SU-DHL-6 (cell line): ENCODE measurements at regions not wholly inside any gene's neighbourhood (a gene's known extent, or its start where the extent isn't known, plus 50 kb on each side); places are given as distances from the start of the nearest gene placed in this dataset.
"Not testable (repeated sequence)": the region's sequence is repeated elsewhere in the genome, so short reads cannot be mapped to it uniquely, and the experiment has no call there.

Experiments used
- H2AFZ ChIP-seq: fragments of 200-600 bp; sonication (generic); 2 replicates; pipeline ENCODE4 v1.6.1; 2014; ENCODE audit warnings: low read depth, mild to moderate bottlenecking, moderate library complexity, mixed read lengths, antibody characterized with exemption, low read length; ENCODE audit not compliant: severe bottlenecking
- H3F3A ChIP-seq: fragments of 200-600 bp; shearing (Covaris generic); 2 replicates; pipeline ENCODE4 v1.6.0; 2016; ENCODE audit warnings: antibody characterized with exemption, mild to moderate bottlenecking; ENCODE audit not compliant: insufficient read depth
- H3K27ac ChIP-seq: fragments of 200-600 bp; sonication (generic); 2 replicates; pipeline ENCODE4 v1.5.1; 2016; ENCODE audit warnings: low read depth, mild to moderate bottlenecking, low read length, moderate library complexity, mixed read lengths
- H3K27me3 ChIP-seq: fragments of 200-600 bp; sonication (generic), shearing (Covaris generic); 2 replicates; pipeline ENCODE4 v1.6.0; 2014; ENCODE audit warnings: mild to moderate bottlenecking, low read length
- H3K36me3 ChIP-seq: fragments of 200-600 bp; sonication (generic); 2 replicates; pipeline ENCODE4 v1.6.1; 2014; ENCODE audit warnings: mild to moderate bottlenecking, low read length, mixed read lengths
- H3K4me2 ChIP-seq: fragments of 300-600, 200-600 bp; shearing (Covaris generic), sonication (generic); 2 replicates; pipeline ENCODE4 v1.6.0; 2014; ENCODE audit warnings: low read length, low read depth, mild to moderate bottlenecking; ENCODE audit not compliant: poor library complexity, severe bottlenecking
- H3K4me3 ChIP-seq: fragments of 200-600 bp; sonication (generic); 2 replicates; pipeline ENCODE4 v1.5.1; 2014; ENCODE audit warnings: antibody characterized with exemption, low read length, mild to moderate bottlenecking, mixed read lengths; ENCODE audit not compliant: insufficient read depth, poor library complexity, severe bottlenecking
- H3K79me2 ChIP-seq: fragments of 200-600 bp; sonication (generic); 2 replicates; pipeline ENCODE4 v1.6.1; 2014; ENCODE audit warnings: mild to moderate bottlenecking, low read length, moderate library complexity; ENCODE audit not compliant: insufficient read depth
- H3K9ac ChIP-seq: fragments of 200-600 bp; sonication (generic); 2 replicates; pipeline ENCODE4 v1.7.0; 2014; ENCODE audit warnings: mild to moderate bottlenecking, low read length
- H3K9me2 ChIP-seq: fragments of 200-600 bp; sonication (generic); replicated peaks from 2 replicates; pipeline ENCODE4 v1.6.1; 2014; ENCODE audit warnings: low read length; ENCODE audit not compliant: insufficient read depth
- H3K9me3 ChIP-seq: fragments of 200-600 bp; sonication (generic); 2 replicates; pipeline ENCODE4 v1.6.1; 2014; ENCODE audit warnings: low read length, mixed read lengths; ENCODE audit not compliant: insufficient read depth
- H4K20me1 ChIP-seq: fragments of 200-600 bp; sonication (generic); 2 replicates; pipeline ENCODE4 v1.6.1; 2014; ENCODE audit warnings: low read depth, mild to moderate bottlenecking, antibody characterized with exemption, low read length, moderate library complexity, mixed read lengths
- EZH2phosphoT487 ChIP-seq: fragments of 200-600 bp; sonication (generic), shearing (Covaris generic); conservative IDR thresholded peaks from 2 replicates; pipeline ENCODE4 v1.6.1; 2018; ENCODE audit warnings: mild to moderate bottlenecking, antibody characterized with exemption, low read length, moderate library complexity, mixed read lengths
- TF ChIP-seq, protein P1 (sequence below): fragments of 200-600 bp; sonication (generic); IDR thresholded peaks from one replicate; pipeline ENCODE4 v1.5.1; 2017; ENCODE audit warnings: antibody characterized with exemption, mild to moderate bottlenecking, low read length, moderate library complexity; ENCODE audit not compliant: insufficient read depth, poor library complexity, severe bottlenecking

DNA sequence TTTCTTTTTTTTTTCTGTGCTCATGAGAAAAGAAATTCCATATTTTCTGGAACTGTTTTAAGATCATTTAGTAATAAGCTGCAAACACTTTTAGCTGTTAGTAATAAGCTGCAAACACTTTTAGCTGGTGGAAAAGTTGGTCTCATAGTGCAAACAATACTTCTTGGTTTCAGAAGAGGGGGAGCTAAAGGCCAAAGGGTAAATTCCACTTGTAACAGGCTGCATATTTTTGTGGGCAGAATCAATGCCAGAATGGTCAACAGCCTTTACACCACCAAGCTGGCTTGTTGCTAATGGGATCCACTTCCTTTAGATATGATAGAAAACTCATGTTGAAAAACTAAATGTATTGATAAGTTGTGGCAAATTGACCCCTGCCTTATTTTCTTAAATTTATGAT, 356.8 kb downstream of the NR4A2 start:
- Histone ChIP-seq H3K36me3 (no peaks in the 10 kb centered on the region), H3K27ac (no peak overlapping the region), H3K9ac (no peak overlapping the region), H3K9me2 (no peaks in the 10 kb centered on the region), H3K4me3 (no peak overlapping the region), H3K27me3 (no peaks in the 10 kb centered on the region), H3F3A (no peaks in the 10 kb centered on the region), H3K79me2 (no peaks in the 10 kb centered on the region), H3K9me3 (no peaks in the 10 kb centered on the region), H3K4me2 (no peak overlapping the region), H4K20me1 (no peaks in the 10 kb centered on the region), H2AFZ (no peak overlapping the region)
- no peak for TF ChIP-seq EZH2phosphoT487

DNA sequence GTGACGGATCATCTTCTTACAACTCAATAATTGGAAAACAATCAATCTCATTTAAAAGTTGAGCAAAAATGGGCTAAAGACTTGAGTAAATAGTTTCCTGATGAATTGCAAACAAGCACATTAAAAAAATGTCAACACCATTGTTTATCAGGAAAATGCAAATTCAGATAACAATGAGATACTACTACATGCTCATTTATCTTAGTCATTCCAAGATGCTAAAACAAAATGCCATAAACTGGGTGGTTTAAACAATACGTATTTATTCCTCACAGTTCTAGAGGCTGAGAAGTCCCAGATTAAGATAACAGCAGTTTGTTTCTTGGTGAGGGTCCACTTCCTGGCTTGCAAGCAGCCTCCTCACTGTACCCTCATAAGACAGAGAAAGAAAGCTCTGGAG, 359.6 kb downstream of the NR4A2 start:
- no peak for TF ChIP-seq EZH2phosphoT487
- TF ChIP-seq, protein P1, sequence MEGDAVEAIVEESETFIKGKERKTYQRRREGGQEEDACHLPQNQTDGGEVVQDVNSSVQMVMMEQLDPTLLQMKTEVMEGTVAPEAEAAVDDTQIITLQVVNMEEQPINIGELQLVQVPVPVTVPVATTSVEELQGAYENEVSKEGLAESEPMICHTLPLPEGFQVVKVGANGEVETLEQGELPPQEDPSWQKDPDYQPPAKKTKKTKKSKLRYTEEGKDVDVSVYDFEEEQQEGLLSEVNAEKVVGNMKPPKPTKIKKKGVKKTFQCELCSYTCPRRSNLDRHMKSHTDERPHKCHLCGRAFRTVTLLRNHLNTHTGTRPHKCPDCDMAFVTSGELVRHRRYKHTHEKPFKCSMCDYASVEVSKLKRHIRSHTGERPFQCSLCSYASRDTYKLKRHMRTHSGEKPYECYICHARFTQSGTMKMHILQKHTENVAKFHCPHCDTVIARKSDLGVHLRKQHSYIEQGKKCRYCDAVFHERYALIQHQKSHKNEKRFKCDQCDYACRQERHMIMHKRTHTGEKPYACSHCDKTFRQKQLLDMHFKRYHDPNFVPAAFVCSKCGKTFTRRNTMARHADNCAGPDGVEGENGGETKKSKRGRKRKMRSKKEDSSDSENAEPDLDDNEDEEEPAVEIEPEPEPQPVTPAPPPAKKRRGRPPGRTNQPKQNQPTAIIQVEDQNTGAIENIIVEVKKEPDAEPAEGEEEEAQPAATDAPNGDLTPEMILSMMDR = no peak
- no peak overlapping the region for H3K27ac ChIP-seq
- no peaks in the 10 kb centered on the region for H3K9me2 ChIP-seq
- no peaks in the 10 kb centered on the region for H3K36me3 ChIP-seq
- H3F3A ChIP-seq = no peaks in the 10 kb centered on the region
- H3K9ac ChIP-seq = no peak overlapping the region
- H3K9me3 ChIP-seq = no peaks in the 10 kb centered on the region
- no peak overlapping the region for H2AFZ ChIP-seq
- H4K20me1 ChIP-seq = no peaks in the 10 kb centered on the region
- H3K27me3 ChIP-seq = no peaks in the 10 kb centered on the region
- H3K4me3 ChIP-seq = no peak overlapping the region
- no peak overlapping the region for H3K4me2 ChIP-seq
- no peaks in the 10 kb centered on the region for H3K79me2 ChIP-seq

DNA sequence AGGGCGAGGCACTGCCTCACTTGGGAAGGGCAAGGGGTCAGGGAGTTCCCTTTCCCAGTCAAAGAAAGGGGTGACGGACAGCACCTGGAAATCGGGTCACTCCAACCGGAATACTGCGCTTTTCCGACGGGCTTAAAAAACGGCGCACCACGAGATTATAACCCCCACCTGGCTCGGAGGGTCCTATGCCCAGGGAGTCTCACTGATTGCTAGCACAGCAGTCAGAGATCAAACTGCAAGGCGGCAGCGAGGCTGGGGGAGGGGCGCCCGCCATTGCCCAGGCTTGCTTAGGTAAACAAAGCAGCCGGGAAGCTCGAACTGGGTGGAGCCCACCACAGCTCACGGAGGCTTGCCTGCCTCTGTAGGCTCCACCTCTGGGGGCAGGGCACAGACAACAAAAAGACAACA, 366.5 kb downstream of the NR4A2 start:
- not testable (repeated sequence) for H2AFZ ChIP-seq, H4K20me1 ChIP-seq, H3F3A ChIP-seq, H3K9me3 ChIP-seq, H3K4me3 ChIP-seq, H3K36me3 ChIP-seq, H3K27me3 ChIP-seq, H3K79me2 ChIP-seq, H3K4me2 ChIP-seq, H3K9ac ChIP-seq, H3K27ac ChIP-seq, H3K9me2 ChIP-seq

DNA sequence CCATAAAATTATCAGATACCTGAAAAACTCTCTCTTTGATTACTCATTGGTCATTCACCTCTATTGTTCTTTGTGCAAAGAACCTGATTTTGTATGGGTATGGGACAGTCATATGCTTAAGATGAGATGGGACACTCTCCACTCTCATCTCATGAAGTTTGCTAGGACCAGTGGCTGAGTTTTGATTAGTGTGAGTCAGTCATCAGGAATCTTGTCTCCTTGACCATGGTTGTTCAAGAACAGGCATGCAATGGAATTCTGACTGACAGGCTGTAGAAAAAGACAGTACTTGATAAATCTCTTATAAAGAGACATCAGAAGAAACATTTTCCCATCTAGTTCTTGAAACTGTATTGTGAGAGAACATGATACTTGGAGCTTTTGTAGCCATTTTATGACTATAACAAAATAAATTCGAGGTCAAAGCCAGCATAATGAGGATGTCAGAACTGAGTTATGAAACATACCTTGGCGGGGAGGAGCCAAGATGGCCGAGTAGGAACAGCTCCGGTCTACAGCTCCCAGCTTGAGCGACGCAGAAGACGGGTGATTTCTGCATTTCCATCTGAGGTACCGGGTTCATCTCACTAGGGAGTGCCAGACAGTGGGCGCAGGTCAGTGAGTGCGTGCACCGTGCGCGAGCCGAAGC, 367.0 kb downstream of the NR4A2 start:
- Histone ChIP-seq H3K36me3 (no peaks in the 10 kb centered on the region), H3K4me3 (no peak overlapping the region), H3K9me2 (no peaks in the 10 kb centered on the region), H3K27me3 (no peaks in the 10 kb centered on the region), H3K9me3 (no peaks in the 10 kb centered on the region), H2AFZ (no peak overlapping the region), H3K4me2 (no peak overlapping the region), H3K27ac (no peak overlapping the region), H4K20me1 (no peaks in the 10 kb centered on the region), H3K79me2 (no peaks in the 10 kb centered on the region), H3K9ac (no peak overlapping the region), H3F3A (no peaks in the 10 kb centered on the region)
- no peak for TF ChIP-seq EZH2phosphoT487
- TF ChIP-seq, protein P1 = no peak
